GM12874 (cell line): ENCODE measurements at regions not wholly inside any gene's neighbourhood (a gene's known extent, or its start where the extent isn't known, plus 50 kb on each side); places are given as distances from the start of the nearest gene placed in this dataset.

Experiments
- CTCF ChIP-seq: IDR thresholded peaks from 2 replicates; pipeline ENCODE4 v1.5.1; 2011; ENCODE audit warnings: low read depth, mild to moderate bottlenecking, control low read depth, low read length, moderate library complexity; ENCODE audit not compliant: insufficient read depth

GRCh38 chr5:154618696-154619095, 136.5 kb upstream of the LARP1 start:
- TF ChIP-seq CTCF: no peak

GRCh38 chr5:154614595-154614994, 136.6 kb upstream of the HAND1 start:
- no peak for TF ChIP-seq CTCF

GRCh38 chr5:154614125-154614524, 136.1 kb upstream of the HAND1 start:
- TF ChIP-seq CTCF: no peak

DNA sequence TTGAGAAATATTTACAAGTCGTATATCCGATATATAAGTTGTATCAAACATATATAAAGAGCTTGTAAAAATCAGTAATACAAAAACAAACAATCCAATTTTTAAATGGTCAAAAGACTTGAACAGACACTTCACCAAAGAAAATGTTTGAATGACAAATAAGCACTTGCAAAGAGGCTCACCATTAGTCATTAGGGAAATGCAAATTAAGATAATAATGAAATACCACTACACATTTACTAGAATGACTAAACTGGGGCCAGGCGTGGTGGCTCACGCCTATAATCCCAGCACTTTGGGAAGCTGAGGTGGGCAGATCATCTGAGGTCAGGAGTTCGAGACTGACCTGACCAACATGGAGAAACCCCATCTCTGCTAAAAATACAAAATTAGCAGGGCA, 134.6 kb upstream of the HAND1 start:
- TF ChIP-seq CTCF: no peak

DNA sequence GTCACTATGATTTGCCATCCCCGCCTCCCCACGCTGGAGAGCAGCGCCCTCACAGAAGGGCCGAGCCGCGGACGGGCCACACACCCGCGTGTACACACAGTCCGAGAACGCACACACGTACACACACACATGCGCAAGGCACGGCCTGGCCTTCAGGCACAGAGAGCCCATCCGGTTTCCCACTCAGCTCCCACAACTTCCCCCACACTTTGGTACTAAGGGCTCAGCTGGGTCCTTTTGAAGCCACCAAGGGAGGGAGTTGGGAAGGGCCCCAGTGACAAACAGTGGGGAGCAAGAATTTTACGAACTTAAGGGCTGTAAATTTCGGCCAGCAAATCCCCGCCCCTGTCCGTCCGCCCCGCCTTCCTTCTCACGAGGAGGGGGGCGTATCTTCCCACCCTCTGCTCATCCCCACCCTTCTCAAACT, 133.3 kb upstream of the HAND1 start:
- TF ChIP-seq CTCF: no peak

DNA sequence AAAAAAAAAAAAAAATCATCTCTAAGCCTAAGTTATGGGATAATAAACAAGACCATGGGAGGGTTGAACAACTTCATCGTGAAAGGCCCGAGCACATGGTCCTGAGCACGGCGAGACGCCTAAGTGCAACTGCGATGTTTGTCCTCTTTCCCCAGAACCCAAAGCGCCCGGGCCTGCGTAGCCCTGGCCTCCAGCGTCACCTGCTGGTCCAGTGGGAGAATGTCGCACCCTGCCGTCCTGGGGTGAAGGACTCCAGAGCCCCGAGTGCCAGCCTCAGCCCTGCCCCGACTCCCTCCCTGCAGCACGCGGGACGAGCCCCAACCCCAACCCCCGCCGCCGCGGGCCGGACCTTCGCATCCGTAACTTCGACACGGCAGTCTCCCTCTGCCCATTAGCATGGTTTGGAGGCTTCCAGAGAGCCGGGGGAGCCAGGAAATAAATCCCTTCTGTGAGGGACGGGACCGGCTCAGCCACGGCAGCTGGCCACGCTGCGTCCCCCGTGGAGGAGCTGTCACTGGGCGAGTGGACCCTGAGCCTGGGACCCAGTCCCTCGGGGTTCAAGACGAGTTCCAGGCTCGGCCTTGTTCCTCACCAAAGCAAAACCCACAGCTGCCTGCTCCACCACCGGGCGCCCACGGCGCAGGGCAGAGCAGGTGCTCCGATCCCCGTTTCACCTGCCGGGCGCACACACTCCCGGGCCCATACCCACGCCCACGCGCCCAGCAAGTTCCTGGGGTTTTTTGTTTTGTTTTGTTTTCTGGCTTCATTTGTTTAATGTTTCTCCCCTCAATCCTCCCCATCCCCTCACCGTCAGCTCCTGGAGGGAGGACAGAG, 132.5 kb upstream of the HAND1 start:
- peak; percentile 96 for TF ChIP-seq CTCF

GRCh38 chr5:154609251-154609650, 131.2 kb upstream of the HAND1 start:
- no peak for TF ChIP-seq CTCF
